GM23338 (cell line): ENCODE measurements at regions not wholly inside any gene's neighbourhood (a gene's known extent, or its start where the extent isn't known, plus 50 kb on each side); places are given as distances from the start of the nearest gene placed in this dataset.

Experiments
- ATAC-seq: fragments of 200-7000 bp; cut with Tn5 transposase; 3 replicates; pipeline ENCODE4 v1.9.1; 2020
- DNase-seq: peaks from one replicate; pipeline ENCODE4 v3.0.0-alpha.2; 2015; ENCODE audit warnings: low spot score
- H2AFZ ChIP-seq: fragments of 200-600 bp; sonication (generic); 2 replicates; pipeline ENCODE4 v1.8.0; 2016; ENCODE audit warnings: antibody characterized with exemption, mild to moderate bottlenecking, moderate library complexity
- H3F3A ChIP-seq: fragments of 200-600 bp; sonication (generic); replicated peaks from 2 replicates; pipeline ENCODE4 v1.8.0; 2017; ENCODE audit warnings: antibody characterized with exemption, mixed run types, low read depth
- H3K27ac ChIP-seq: fragments of 200-600 bp; sonication (generic); 2 replicates; pipeline ENCODE4 v1.6.1; 2016; ENCODE audit warnings: low read depth
- H3K27me3 ChIP-seq: fragments of 200-600 bp; sonication (generic); 2 replicates; pipeline ENCODE4 v1.8.0; 2016; ENCODE audit warnings: mild to moderate bottlenecking, mixed run types, moderate library complexity; ENCODE audit not compliant: insufficient read depth
- H3K36me3 ChIP-seq: fragments of 200-600 bp; sonication (generic); 2 replicates; pipeline ENCODE4 v1.8.0; 2016; ENCODE audit warnings: mild to moderate bottlenecking; ENCODE audit not compliant: insufficient read depth
- H3K4me1 ChIP-seq: fragments of 200-600 bp; sonication (generic); 2 replicates; pipeline ENCODE4 v1.8.0; 2016; ENCODE audit warnings: mild to moderate bottlenecking, moderate library complexity; ENCODE audit not compliant: insufficient read depth
- H3K4me2 ChIP-seq: fragments of 200-600 bp; sonication (generic); 2 replicates; pipeline ENCODE4 v1.7.1; 2017; ENCODE audit warnings: mixed run types
- H3K4me3 ChIP-seq: fragments of 200-600 bp; sonication (generic); 2 replicates; pipeline ENCODE4 v1.6.1; 2016; ENCODE audit warnings: mixed run types
- H3K79me2 ChIP-seq: fragments of 200-600 bp; sonication (generic); replicated peaks from 2 replicates; pipeline ENCODE4 v1.8.0; 2017; ENCODE audit warnings: mild to moderate bottlenecking; ENCODE audit not compliant: insufficient read depth
- H3K9me2 ChIP-seq: fragments of 200-600 bp; sonication (generic); 2 replicates; pipeline ENCODE4 v1.8.0; 2017; ENCODE audit not compliant: insufficient read depth
- H4K20me1 ChIP-seq: fragments of 200-600 bp; sonication (generic); replicated peaks from 2 replicates; pipeline ENCODE4 v1.8.0; 2017; ENCODE audit warnings: mild to moderate bottlenecking; ENCODE audit not compliant: insufficient read depth
- H3K27ac Mint-ChIP-seq: 2 replicates; pipeline ENCODE4 v1.8.0; 2020; ENCODE audit warnings: inconsistent platforms, mild to moderate bottlenecking, moderate library complexity, mixed read lengths
- H3K27me3 Mint-ChIP-seq: 3 replicates; pipeline ENCODE4 v1.8.0; 2022; ENCODE audit warnings: low read depth, mild to moderate bottlenecking, moderate library complexity, mixed read lengths, inconsistent platforms; ENCODE audit not compliant: insufficient read depth, poor library complexity
- H3K36me3 Mint-ChIP-seq: 3 replicates; pipeline ENCODE4 v1.8.0; 2021; ENCODE audit warnings: low read depth, mild to moderate bottlenecking, inconsistent platforms, moderate library complexity, mixed read lengths
- H3K4me1 Mint-ChIP-seq: 3 replicates; pipeline ENCODE4 v1.8.0; 2020; ENCODE audit warnings: mild to moderate bottlenecking, inconsistent platforms, mixed read lengths
- H3K4me3 Mint-ChIP-seq: 3 replicates; pipeline ENCODE4 v1.8.0; 2021; ENCODE audit warnings: moderate library complexity, mild to moderate bottlenecking, inconsistent platforms, mixed read lengths
- H3K9me3 Mint-ChIP-seq: 3 replicates; pipeline ENCODE4 v1.8.0; 2020; ENCODE audit warnings: moderate library complexity, mild to moderate bottlenecking, inconsistent platforms, mixed read lengths
- EZH2 ChIP-seq: fragments of 200-600 bp; sonication (generic); IDR thresholded peaks from one replicate; pipeline ENCODE4 v1.8.0; 2017; ENCODE audit warnings: antibody characterized with exemption, mild to moderate bottlenecking, low read depth; ENCODE audit not compliant: unreplicated experiment
- EZH2phosphoT487 ChIP-seq: fragments of 200-600 bp; sonication (generic); IDR thresholded peaks from one replicate; pipeline ENCODE4 v1.8.1; 2018; ENCODE audit warnings: antibody characterized with exemption; ENCODE audit not compliant: unreplicated experiment
- JUNB ChIP-seq: IDR thresholded peaks from one replicate; pipeline ENCODE4 v1.6.1; 2016; ENCODE audit warnings: antibody characterized with exemption; ENCODE audit not compliant: unreplicated experiment
- NANOG ChIP-seq: IDR thresholded peaks from 2 replicates; pipeline ENCODE4 v1.6.1; 2016; ENCODE audit warnings: antibody characterized with exemption, borderline replicate concordance
- POLR2AphosphoS5 ChIP-seq: IDR thresholded peaks from 2 replicates; pipeline ENCODE4 v1.6.1; 2016; ENCODE audit warnings: antibody characterized with exemption, low read depth
- REST ChIP-seq: IDR thresholded peaks from one replicate; pipeline ENCODE4 v1.6.1; 2018; ENCODE audit warnings: antibody characterized with exemption; ENCODE audit not compliant: unreplicated experiment
- STAT1 ChIP-seq: IDR thresholded peaks from one replicate; pipeline ENCODE4 v1.6.1; 2016; ENCODE audit warnings: antibody characterized with exemption; ENCODE audit not compliant: unreplicated experiment
- ZNF331 ChIP-seq: fragments of 250-450 bp; sonication (Bioruptor Pico); IDR thresholded peaks from 2 replicates; pipeline ENCODE4 v1.5.0; 2020; ENCODE audit warnings: low read depth, mild to moderate bottlenecking, moderate library complexity
- ZNF462 ChIP-seq: fragments of 250-450 bp; sonication (Bioruptor Pico); IDR thresholded peaks from 2 replicates; pipeline ENCODE4 v1.5.0; 2020; ENCODE audit warnings: mild to moderate bottlenecking, moderate library complexity
- TF ChIP-seq, protein P1 (sequence below): IDR thresholded peaks from 2 replicates; pipeline ENCODE4 v1.6.1; 2016; ENCODE audit warnings: antibody characterized with exemption
- TF ChIP-seq, protein P2 (sequence below), 2 experiments: fragments of 200-600 bp in 1 of 2; sonication (generic) in 1 of 2; conservative IDR thresholded peaks; 2 replicates each; pipeline versions ENCODE4 v1.5.1 to v1.6.1; 2016 to 2017; ENCODE audit warnings: antibody characterized with exemption in 2 of 2, low read depth in 2 of 2, mild to moderate bottlenecking in 2 of 2, moderate library complexity in 1 of 2

GRCh38 chr6:87806099-87806498, 104.1 kb upstream of the AKIRIN2 start:
- no peaks in the 10 kb centered on the region for H3K4me1 Mint-ChIP-seq
- H3K36me3 Mint-ChIP-seq: no peaks in the 10 kb centered on the region
- no peaks in the 10 kb centered on the region for H3F3A ChIP-seq
- no peaks in the 10 kb centered on the region for H4K20me1 ChIP-seq
- DNase-seq: no peak
- H3K27me3 Mint-ChIP-seq: peaks cover 8% of the 10 kb centered on the region
- H3K9me3 Mint-ChIP-seq: no peaks in the 10 kb centered on the region
- H3K4me3 Mint-ChIP-seq: no peak overlapping the region
- H3K27ac ChIP-seq: no peak overlapping the region
- H3K27me3 ChIP-seq: no peaks in the 10 kb centered on the region
- H3K27ac Mint-ChIP-seq: no peak overlapping the region
- H3K4me1 ChIP-seq: no peaks in the 10 kb centered on the region
- H3K9me2 ChIP-seq: peaks cover 4% of the 10 kb centered on the region; the same call in 1 of the 2 replicates
- no peak overlapping the region for H3K4me3 ChIP-seq
- H3K4me2 ChIP-seq: no peak overlapping the region
- peak overlapping the region; percentile 80; the same call in 1 of the 2 replicates for H2AFZ ChIP-seq
- no peaks in the 10 kb centered on the region for H3K79me2 ChIP-seq
- H3K36me3 ChIP-seq: no peaks in the 10 kb centered on the region
- TF ChIP-seq POLR2AphosphoS5 (no peak), NANOG (no peak), ZNF462 (CRISPR knock-in tag) (no peak), REST (no peak), EZH2phosphoT487 (no peak), ZNF331 (CRISPR knock-in tag) (no peak), JUNB (no peak), STAT1 (no peak), EZH2 (no peak)
- TF ChIP-seq, protein P1, sequence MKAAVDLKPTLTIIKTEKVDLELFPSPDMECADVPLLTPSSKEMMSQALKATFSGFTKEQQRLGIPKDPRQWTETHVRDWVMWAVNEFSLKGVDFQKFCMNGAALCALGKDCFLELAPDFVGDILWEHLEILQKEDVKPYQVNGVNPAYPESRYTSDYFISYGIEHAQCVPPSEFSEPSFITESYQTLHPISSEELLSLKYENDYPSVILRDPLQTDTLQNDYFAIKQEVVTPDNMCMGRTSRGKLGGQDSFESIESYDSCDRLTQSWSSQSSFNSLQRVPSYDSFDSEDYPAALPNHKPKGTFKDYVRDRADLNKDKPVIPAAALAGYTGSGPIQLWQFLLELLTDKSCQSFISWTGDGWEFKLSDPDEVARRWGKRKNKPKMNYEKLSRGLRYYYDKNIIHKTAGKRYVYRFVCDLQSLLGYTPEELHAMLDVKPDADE: no peak
- TF ChIP-seq, protein P2, sequence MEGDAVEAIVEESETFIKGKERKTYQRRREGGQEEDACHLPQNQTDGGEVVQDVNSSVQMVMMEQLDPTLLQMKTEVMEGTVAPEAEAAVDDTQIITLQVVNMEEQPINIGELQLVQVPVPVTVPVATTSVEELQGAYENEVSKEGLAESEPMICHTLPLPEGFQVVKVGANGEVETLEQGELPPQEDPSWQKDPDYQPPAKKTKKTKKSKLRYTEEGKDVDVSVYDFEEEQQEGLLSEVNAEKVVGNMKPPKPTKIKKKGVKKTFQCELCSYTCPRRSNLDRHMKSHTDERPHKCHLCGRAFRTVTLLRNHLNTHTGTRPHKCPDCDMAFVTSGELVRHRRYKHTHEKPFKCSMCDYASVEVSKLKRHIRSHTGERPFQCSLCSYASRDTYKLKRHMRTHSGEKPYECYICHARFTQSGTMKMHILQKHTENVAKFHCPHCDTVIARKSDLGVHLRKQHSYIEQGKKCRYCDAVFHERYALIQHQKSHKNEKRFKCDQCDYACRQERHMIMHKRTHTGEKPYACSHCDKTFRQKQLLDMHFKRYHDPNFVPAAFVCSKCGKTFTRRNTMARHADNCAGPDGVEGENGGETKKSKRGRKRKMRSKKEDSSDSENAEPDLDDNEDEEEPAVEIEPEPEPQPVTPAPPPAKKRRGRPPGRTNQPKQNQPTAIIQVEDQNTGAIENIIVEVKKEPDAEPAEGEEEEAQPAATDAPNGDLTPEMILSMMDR (conservative IDR thresholded peaks at IDR 0.05; ENCODE audit: low read depth in 2 of 2): no peak
- no peak for ATAC-seq
